Mesenchymal stem cell (in vitro differentiated cells and primary cell): ENCODE measurements at regions not wholly inside any gene's neighbourhood (a gene's known extent, or its start where the extent isn't known, plus 50 kb on each side); places are given as distances from the start of the nearest gene placed in this dataset.
"Not testable (repeated sequence)": the region's sequence is repeated elsewhere in the genome, so short reads cannot be mapped to it uniquely, and the experiment has no call there.

Source experiments
- DNase-seq: peaks from one replicate; pipeline ENCODE4 v3.0.0-alpha.2; 2013
- H2AFZ ChIP-seq: one replicate; pipeline ENCODE4 v1.6.1; 2013; ENCODE audit warnings: low read depth, mild to moderate bottlenecking, control low read depth, inconsistent platforms, low read length, moderate library complexity
- H2AK5ac ChIP-seq: 2 replicates; pipeline ENCODE4 v1.6.1; 2013; ENCODE audit warnings: low read length, moderate library complexity, mild to moderate bottlenecking, inconsistent platforms; ENCODE audit not compliant: severe bottlenecking
- H2BK120ac ChIP-seq: one replicate; pipeline ENCODE4 v1.6.1; 2013; ENCODE audit warnings: low read depth, mild to moderate bottlenecking, inconsistent platforms, low read length, moderate library complexity
- H2BK12ac ChIP-seq, 2 experiments: one replicate each; pipeline ENCODE4 v1.6.1; 2013; ENCODE audit warnings: inconsistent platforms in 2 of 2, low read length in 2 of 2, mild to moderate bottlenecking in 2 of 2, moderate library complexity in 2 of 2, control low read depth in 1 of 2
- H2BK15ac ChIP-seq: one replicate; pipeline ENCODE4 v1.6.1; 2013; ENCODE audit warnings: mild to moderate bottlenecking, low read depth, inconsistent platforms; ENCODE audit not compliant: poor library complexity, severe bottlenecking
- H2BK5ac ChIP-seq: 2 replicates; pipeline ENCODE4 v1.6.1; 2013; ENCODE audit warnings: low read depth, mild to moderate bottlenecking, low read length, control low read depth, inconsistent platforms; ENCODE audit not compliant: poor library complexity, severe bottlenecking
- H3K14ac ChIP-seq, 2 experiments: one replicate each; pipeline ENCODE4 v1.6.1; 2013; ENCODE audit warnings: inconsistent platforms in 2 of 2, low read length in 2 of 2, control low read depth in 1 of 2, mild to moderate bottlenecking in 1 of 2, moderate library complexity in 1 of 2
- H3K18ac ChIP-seq, 2 experiments: one replicate each; pipeline ENCODE4 v1.6.1; 2013; ENCODE audit warnings: inconsistent platforms in 2 of 2, low read length in 2 of 2, control low read depth in 1 of 2, low read depth in 1 of 2, mild to moderate bottlenecking in 1 of 2
- H3K23ac ChIP-seq, 2 experiments: one replicate each; pipeline ENCODE4 v1.6.1; 2013; ENCODE audit warnings: inconsistent platforms in 2 of 2, low read length in 2 of 2, mild to moderate bottlenecking in 2 of 2, moderate library complexity in 2 of 2, control low read depth in 1 of 2
- H3K27ac ChIP-seq: 2 replicates; pipeline ENCODE4 v1.5.1; 2013; ENCODE audit warnings: mild to moderate bottlenecking, moderate library complexity, low read length, control low read depth, inconsistent platforms; ENCODE audit not compliant: poor library complexity, severe bottlenecking
- H3K27me3 ChIP-seq, 2 experiments: 2 replicates each; pipeline versions ENCODE4 v1.6.1 to v1.7.0; 2013; ENCODE audit warnings: low read length in 2 of 2, mild to moderate bottlenecking in 2 of 2, moderate library complexity in 2 of 2, control low read depth in 1 of 2, inconsistent platforms in 1 of 2; ENCODE audit not compliant: control insufficient read depth in 1 of 2, insufficient read depth in 1 of 2
- H3K36me3 ChIP-seq, 2 experiments: 2 replicates each; pipeline versions ENCODE4 v1.6.1 to v1.7.0; 2013; ENCODE audit warnings: low read length in 2 of 2, control low read depth in 1 of 2, inconsistent platforms in 1 of 2, low read depth in 1 of 2, mild to moderate bottlenecking in 1 of 2; ENCODE audit not compliant: insufficient read depth in 2 of 2, control insufficient read depth in 1 of 2
- H3K4ac ChIP-seq, 2 experiments: one replicate each; pipeline ENCODE4 v1.6.1; 2013; ENCODE audit warnings: inconsistent platforms in 2 of 2, low read length in 2 of 2, mild to moderate bottlenecking in 2 of 2, moderate library complexity in 2 of 2, control low read depth in 1 of 2, low read depth in 1 of 2
- H3K4me1 ChIP-seq: 2 replicates; pipeline ENCODE4 v1.6.1; 2013; ENCODE audit warnings: low read depth, low read length, control low read depth; ENCODE audit not compliant: control insufficient read depth, insufficient read depth
- H3K4me2 ChIP-seq: 2 replicates; pipeline ENCODE4 v1.6.1; 2013; ENCODE audit warnings: low read length, mild to moderate bottlenecking, inconsistent platforms; ENCODE audit not compliant: poor library complexity, severe bottlenecking
- H3K4me3 ChIP-seq, 2 experiments: 2 replicates each; pipeline versions ENCODE4 v1.5.1 to v1.7.0; 2013; ENCODE audit warnings: low read length in 2 of 2, mild to moderate bottlenecking in 2 of 2, control low read depth in 1 of 2, low read depth in 1 of 2; ENCODE audit not compliant: insufficient read depth in 1 of 2
- H3K79me1 ChIP-seq: replicated peaks from 2 replicates; pipeline ENCODE4 v1.6.1; 2013; ENCODE audit warnings: mild to moderate bottlenecking, control low read depth, low read length, inconsistent platforms; ENCODE audit not compliant: poor library complexity, severe bottlenecking
- H3K9ac ChIP-seq: 2 replicates; pipeline ENCODE4 v1.7.0; 2013; ENCODE audit warnings: mild to moderate bottlenecking, low read length, moderate library complexity
- H3K9me3 ChIP-seq: 2 replicates; pipeline ENCODE4 v1.7.0; 2013; ENCODE audit warnings: mild to moderate bottlenecking, low read length; ENCODE audit not compliant: control insufficient read depth
- H4K8ac ChIP-seq: one replicate; pipeline ENCODE4 v1.6.1; 2013; ENCODE audit warnings: inconsistent platforms, mild to moderate bottlenecking, low read length, moderate library complexity
- H4K91ac ChIP-seq: one replicate; pipeline ENCODE4 v1.6.1; 2013; ENCODE audit warnings: mild to moderate bottlenecking, low read length, inconsistent platforms
- WGBS: methylation state at CpG from one replicate; pipeline ENCODE4 v1.1.7; 2013; ENCODE audit warnings: mixed read lengths; 5-methylcytosine and 5-hydroxymethylcytosine counted together

DNA sequence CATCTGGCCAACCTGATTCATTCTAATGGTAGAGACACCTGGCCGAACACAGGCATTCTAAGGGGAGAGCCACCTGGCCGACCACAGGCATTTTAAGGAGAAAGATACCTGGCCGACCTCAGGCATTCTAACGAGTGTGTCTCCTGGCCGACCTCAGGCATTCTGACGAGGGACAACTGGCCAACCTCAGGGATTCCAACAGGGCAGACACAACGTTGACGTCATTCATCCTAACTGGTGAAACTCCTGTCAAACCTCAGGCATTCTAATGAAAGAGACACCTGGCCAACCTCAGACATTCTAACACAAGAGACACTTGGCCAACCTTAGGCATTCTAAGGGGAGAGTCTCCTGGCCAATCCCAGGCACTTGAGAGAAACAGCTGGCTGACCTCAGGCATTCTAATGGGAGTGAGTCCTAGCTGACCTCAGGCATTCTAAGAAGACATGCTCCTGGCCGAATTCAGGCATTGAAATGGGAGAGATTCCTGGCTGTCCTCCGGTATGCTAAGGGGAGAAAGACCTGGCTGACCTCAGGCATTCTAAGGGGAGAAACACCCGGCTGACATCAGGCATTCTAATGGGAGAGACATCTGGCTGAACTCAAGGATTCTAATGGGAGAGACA is 1352.5 kb downstream of the UQCRFS1 start:
- Histone ChIP-seq H3K79me1 (no peaks in the 10 kb centered on the region), H3K4me3 (no peak overlapping the region), H4K91ac (no peak overlapping the region), H3K9me3 (peaks cover 13% of the 10 kb centered on the region), H3K4me2 (no peak overlapping the region), H2AK5ac (no peak overlapping the region), H2BK5ac (no peak overlapping the region), H3K27me3 (no peaks in the 10 kb centered on the region), H2BK12ac (no peak overlapping the region), H3K23ac (no peak overlapping the region), H3K18ac (no peak overlapping the region), H2AFZ (no peak overlapping the region), H4K8ac (no peak overlapping the region), H3K9ac (no peak overlapping the region), H3K4me1 (no peaks in the 10 kb centered on the region), H3K4ac (no peak overlapping the region), H3K14ac (no peak overlapping the region), H2BK120ac (no peak overlapping the region), H2BK15ac (no peak overlapping the region), H3K27ac (no peak overlapping the region), H3K36me3 (no peaks in the 10 kb centered on the region)
- no peak for DNase-seq
- WGBS = 75% methylated on average over 11 of the region's 11 CpGs

DNA sequence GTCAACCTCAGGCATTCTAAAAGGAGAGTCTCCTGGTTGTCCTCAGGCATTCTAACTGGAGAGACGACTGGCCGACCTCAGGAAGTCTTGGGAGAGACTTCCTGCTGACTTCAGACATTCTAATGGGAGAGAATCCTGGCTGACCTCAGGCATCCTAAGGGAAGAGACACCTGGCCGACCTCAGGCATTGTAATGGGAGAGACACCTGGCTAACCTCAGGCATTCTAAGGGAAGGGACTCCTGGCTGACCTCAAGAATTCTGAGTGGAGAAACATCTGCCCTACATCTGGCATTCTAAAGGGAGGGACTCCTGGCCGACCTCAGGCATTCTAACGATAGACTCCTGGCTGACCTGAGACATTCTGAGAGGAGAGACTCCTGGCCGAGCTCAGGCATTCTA is 1353.3 kb downstream of the UQCRFS1 start:
- Histone ChIP-seq H3K4ac (no peak overlapping the region), H2BK5ac (no peak overlapping the region), H3K79me1 (no peaks in the 10 kb centered on the region), H3K4me3 (no peak overlapping the region), H3K27me3 (no peaks in the 10 kb centered on the region), H3K4me1 (no peaks in the 10 kb centered on the region), H2BK12ac (no peak overlapping the region), H4K91ac (no peak overlapping the region), H3K36me3 (no peaks in the 10 kb centered on the region), H3K4me2 (no peak overlapping the region), H2BK15ac (no peak overlapping the region), H3K18ac (no peak overlapping the region), H4K8ac (no peak overlapping the region), H2AK5ac (no peak overlapping the region), H2AFZ (no peak overlapping the region), H2BK120ac (no peak overlapping the region), H3K9ac (no peak overlapping the region), H3K23ac (no peak overlapping the region), H3K9me3 (peaks cover 13% of the 10 kb centered on the region), H3K14ac (no peak overlapping the region), H3K27ac (no peak overlapping the region)
- WGBS = 78% methylated on average over 6 of the region's 6 CpGs
- no peak for DNase-seq

DNA sequence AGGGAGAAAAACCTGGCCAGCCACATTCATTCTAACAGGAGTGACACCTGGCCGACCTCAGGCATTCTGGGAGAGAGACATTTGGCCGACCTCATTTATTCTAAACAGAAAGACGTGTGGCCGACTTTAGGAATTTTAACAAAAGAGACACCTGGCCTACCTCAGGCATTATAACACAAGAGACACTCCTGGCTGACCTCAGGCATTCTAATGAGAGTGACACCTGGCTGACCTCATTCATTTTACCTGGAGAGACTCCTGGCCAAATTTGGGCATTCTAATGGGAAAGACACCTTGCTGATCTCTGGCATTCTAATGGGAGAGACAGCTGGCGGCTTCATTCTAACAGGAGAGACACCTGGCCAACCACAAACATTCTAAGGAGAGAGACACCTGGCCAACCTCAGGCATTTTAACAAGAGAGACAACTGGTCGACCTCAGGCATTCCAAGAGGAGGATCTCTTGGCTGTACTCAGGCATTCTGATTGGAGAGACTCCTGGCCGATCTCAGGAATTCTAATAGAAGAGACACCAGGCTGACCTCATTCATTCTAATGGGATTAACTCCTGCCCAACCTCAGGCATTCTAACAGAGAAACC is 1353.9 kb downstream of the UQCRFS1 start:
- Histone ChIP-seq H3K4me3 (no peak overlapping the region), H3K9me3 (peaks cover 13% of the 10 kb centered on the region), H3K18ac (no peak overlapping the region), H4K91ac (no peak overlapping the region), H3K4me2 (no peak overlapping the region), H2AK5ac (no peak overlapping the region), H2BK120ac (no peak overlapping the region), H3K9ac (no peak overlapping the region), H4K8ac (no peak overlapping the region), H2BK15ac (no peak overlapping the region), H3K14ac (no peak overlapping the region), H3K4me1 (no peaks in the 10 kb centered on the region), H3K27me3 (no peaks in the 10 kb centered on the region), H3K36me3 (no peaks in the 10 kb centered on the region), H3K27ac (no peak overlapping the region), H2AFZ (no peak overlapping the region), H3K23ac (no peak overlapping the region), H3K4ac (no peak overlapping the region), H2BK12ac (no peak overlapping the region), H2BK5ac (no peak overlapping the region), H3K79me1 (no peaks in the 10 kb centered on the region)
- no peak for DNase-seq
- 69% methylated on average over 7 of the region's 7 CpGs for WGBS

DNA sequence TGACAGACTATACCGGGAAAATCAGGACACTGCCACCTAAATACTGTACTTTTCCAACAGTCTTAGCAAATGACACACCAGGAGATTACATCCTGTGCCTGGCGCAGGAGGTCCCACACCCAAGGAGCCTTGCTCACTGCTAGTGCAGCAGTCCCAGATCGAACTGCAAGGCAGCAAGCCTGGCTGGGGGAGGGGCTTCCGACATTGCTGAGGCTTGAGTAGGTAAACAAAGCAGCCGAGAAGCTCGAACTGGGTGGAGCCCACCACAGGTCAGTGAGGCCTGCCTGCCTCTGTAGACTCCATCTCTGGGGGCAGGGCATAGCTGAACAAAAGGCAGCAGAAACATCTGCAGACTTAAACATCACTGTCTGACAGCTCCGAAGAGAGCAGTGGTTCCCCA is 1360.0 kb downstream of the UQCRFS1 start:
- not testable (repeated sequence) for H2BK5ac ChIP-seq, H3K4ac ChIP-seq, H3K27ac ChIP-seq, H3K79me1 ChIP-seq, H3K4me2 ChIP-seq, H2BK15ac ChIP-seq, H4K91ac ChIP-seq, H3K36me3 ChIP-seq, H3K4me3 ChIP-seq, H3K4me1 ChIP-seq, H2AFZ ChIP-seq, H3K18ac ChIP-seq, H2AK5ac ChIP-seq, H3K14ac ChIP-seq, H2BK120ac ChIP-seq, H4K8ac ChIP-seq, H3K27me3 ChIP-seq, DNase-seq, H2BK12ac ChIP-seq, H3K9ac ChIP-seq, H3K23ac ChIP-seq
- peaks cover 18% of the 10 kb centered on the region for H3K9me3 ChIP-seq
- WGBS = 84% methylated on average over 7 of the region's 7 CpGs
